HUES64 (cell line): ENCODE measurements at regions not wholly inside any gene's neighbourhood (a gene's known extent, or its start where the extent isn't known, plus 50 kb on each side); places are given as distances from the start of the nearest gene placed in this dataset.

ENCODE experiments used
- H3K27ac ChIP-seq: 2 replicates; pipeline ENCODE4 v1.7.0; 2013; ENCODE audit warnings: low read depth, low read length, inconsistent platforms
- H3K27me3 ChIP-seq: 2 replicates; pipeline ENCODE4 v1.6.1; 2013; ENCODE audit warnings: mild to moderate bottlenecking, low read length; ENCODE audit not compliant: insufficient read depth
- H3K36me3 ChIP-seq: 2 replicates; pipeline ENCODE4 v1.6.1; 2013; ENCODE audit warnings: mild to moderate bottlenecking, low read length; ENCODE audit not compliant: insufficient read depth
- H3K4me1 ChIP-seq: 2 replicates; pipeline ENCODE4 v1.6.1; 2013; ENCODE audit warnings: mild to moderate bottlenecking, low read length, moderate library complexity; ENCODE audit not compliant: insufficient read depth
- H3K4me3 ChIP-seq: 2 replicates; pipeline ENCODE4 v1.5.1; 2013; ENCODE audit warnings: mild to moderate bottlenecking, low read length, moderate library complexity
- H3K9ac ChIP-seq: 2 replicates; pipeline ENCODE4 v1.6.1; 2013; ENCODE audit warnings: mild to moderate bottlenecking, low read depth, low read length
- H3K9me3 ChIP-seq: 2 replicates; pipeline ENCODE4 v1.6.1; 2013; ENCODE audit warnings: low read depth, low read length; ENCODE audit not compliant: insufficient read depth
- WGBS: fragments of 150-250, 120-280 bp; methylation state at CpG from one replicate; pipeline ENCODE4 v1.1.7; 2013; ENCODE audit warnings: missing lambda C conversion rate; 5-methylcytosine and 5-hydroxymethylcytosine counted together

DNA sequence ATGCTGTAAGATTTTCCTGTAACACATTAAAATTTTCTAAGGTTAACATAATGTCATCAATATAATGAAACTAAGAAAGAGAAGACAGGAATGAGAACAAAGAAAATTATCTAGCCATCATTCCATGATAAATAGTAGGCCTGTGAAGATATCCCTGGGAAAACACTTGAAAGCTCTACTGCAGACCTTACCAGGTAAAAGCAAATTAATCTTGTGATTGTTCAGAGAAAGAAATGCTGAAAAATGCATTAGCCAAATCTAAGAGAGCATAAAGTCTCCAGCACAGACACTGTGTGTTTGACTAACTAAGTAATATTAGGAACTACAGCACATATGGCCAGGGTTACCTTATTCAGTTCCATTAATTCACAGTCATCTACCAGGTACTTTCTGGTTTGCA, 628.3 kb upstream of the GRAMD2B start:
- H3K9ac ChIP-seq, result no peak overlapping the region
- no peaks in the 10 kb centered on the region for H3K27me3 ChIP-seq
- H3K4me1 ChIP-seq, result no peaks in the 10 kb centered on the region
- no peaks in the 10 kb centered on the region for H3K9me3 ChIP-seq
- H3K27ac ChIP-seq, result no peak overlapping the region
- H3K36me3 ChIP-seq, result no peaks in the 10 kb centered on the region
- H3K4me3 ChIP-seq, result no peak overlapping the region

DNA sequence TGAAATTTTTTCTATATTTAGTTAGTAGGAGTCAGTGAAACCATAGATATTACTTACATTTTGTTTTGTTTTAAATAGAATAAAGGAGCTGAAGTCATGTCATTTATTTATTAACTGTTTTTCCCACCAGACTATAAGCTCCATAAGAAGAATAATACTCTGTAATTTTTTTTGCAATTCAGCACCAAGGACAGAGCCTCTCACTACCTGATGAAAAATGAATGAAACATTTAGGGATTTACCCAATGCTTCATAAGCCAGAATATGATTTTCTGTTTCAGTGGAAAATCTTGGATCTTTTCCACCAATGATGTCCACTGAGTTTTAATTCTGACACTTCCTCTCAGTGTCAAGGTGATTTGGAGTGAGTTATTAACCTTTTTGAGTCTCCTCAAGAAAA, 624.9 kb upstream of the GRAMD2B start:
- Histone ChIP-seq H3K4me3 (no peak overlapping the region), H3K4me1 (no peaks in the 10 kb centered on the region), H3K9me3 (no peaks in the 10 kb centered on the region)

DNA sequence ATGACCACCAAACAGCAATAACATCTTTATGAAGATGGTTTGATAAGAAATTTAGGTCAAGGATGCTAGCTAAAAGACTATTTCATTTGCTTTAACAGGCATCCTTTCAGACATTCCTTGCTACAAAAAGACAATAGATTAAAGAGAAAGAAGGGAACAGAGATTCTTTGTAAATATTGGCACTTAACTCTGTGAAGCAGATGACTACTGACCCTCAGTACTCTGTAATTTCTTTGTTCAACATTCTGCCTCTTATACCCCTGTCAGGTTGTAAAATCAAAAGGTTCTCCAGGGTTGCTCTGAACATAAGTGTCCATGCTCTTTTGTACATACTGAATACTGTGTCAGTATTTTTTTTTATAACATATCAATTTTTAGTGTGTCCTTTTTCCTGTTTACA, 610.6 kb upstream of the GRAMD2B start:
- no peak overlapping the region for H3K4me3 ChIP-seq
- H3K9me3 ChIP-seq, result no peaks in the 10 kb centered on the region
- H3K27me3 ChIP-seq, result no peaks in the 10 kb centered on the region
- H3K36me3 ChIP-seq, result no peaks in the 10 kb centered on the region
- no peak overlapping the region for H3K27ac ChIP-seq
- peaks cover 11% of the 10 kb centered on the region; the same call in 1 of the 2 replicates for H3K4me1 ChIP-seq
- no peak overlapping the region for H3K9ac ChIP-seq

More for the DNA sequence above, 624.9 kb upstream of the GRAMD2B start:
- Histone ChIP-seq H3K9ac (no peak overlapping the region), H3K27me3 (no peaks in the 10 kb centered on the region), H3K36me3 (no peaks in the 10 kb centered on the region), H3K27ac (no peak overlapping the region)

DNA sequence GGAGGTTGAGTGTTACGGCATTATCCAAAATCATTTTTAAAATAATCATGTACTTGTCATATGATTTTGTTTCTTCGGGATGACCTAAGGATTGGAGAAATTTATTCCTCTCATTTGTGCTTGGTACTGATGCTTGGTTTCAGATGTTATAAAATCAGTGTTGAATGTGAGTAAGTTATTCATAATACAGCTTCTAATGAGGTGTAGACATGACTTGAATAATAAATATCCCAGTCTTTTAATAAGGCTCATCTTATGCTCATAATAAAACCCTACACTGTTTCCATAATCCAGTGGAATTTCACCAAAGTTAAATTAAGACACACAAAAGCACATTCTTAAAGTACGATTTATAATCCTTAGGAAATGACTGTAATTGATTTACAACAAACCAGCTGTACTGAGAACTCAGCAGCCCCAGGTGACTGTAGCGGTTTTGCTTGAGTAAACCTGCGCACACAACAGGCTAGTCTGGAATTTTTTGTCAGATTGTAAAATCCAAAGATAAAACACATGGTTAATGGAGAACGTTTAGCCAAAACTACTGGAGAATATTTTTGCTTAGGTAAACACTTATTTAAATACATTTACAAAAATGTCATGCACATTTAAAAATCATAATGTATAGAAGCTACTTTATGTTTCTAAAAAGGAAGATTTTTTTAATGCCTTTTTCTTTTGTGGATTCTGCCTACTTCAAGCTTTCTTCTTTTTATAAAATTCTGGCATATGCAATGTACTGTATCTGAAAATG, 609.8 kb upstream of the GRAMD2B start:
- H3K9ac ChIP-seq, result no peak overlapping the region
- H3K27me3 ChIP-seq, result no peaks in the 10 kb centered on the region
- no peak overlapping the region for H3K27ac ChIP-seq
- H3K9me3 ChIP-seq, result no peaks in the 10 kb centered on the region
- H3K4me3 ChIP-seq, result no peak overlapping the region
- no peaks in the 10 kb centered on the region for H3K36me3 ChIP-seq
- WGBS, result 99% methylated on average over 4 of the region's 6 CpGs
- peaks cover 9% of the 10 kb centered on the region; the same call in 1 of the 2 replicates for H3K4me1 ChIP-seq

DNA sequence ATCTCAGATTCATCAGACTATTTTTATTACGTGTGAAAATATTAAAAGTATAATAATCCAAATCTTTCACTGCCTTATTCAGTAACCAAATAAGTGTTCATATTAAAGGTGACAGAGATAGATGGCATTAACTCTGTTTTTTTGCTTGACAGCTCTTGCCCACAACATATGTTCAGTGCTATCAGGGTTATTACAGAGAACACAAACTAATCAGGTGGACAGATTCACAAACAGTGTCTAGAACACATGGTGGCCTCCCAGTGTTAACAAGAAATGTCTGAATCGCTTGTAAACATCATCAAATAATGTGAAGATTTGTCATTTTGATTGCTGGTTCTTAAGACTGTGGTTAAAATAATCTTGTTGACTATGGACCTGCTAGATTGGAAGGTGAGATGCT, 609.1 kb upstream of the GRAMD2B start:
- H3K36me3 ChIP-seq, result no peaks in the 10 kb centered on the region
- no peak overlapping the region for H3K27ac ChIP-seq
- H3K4me3 ChIP-seq, result no peak overlapping the region
- H3K27me3 ChIP-seq, result no peaks in the 10 kb centered on the region
- 94% methylated on average over 1 of the region's 2 CpGs for whole genome bisulfite sequencing
- peaks cover 9% of the 10 kb centered on the region; the same call in 1 of the 2 replicates for H3K4me1 ChIP-seq
- H3K9me3 ChIP-seq, result no peaks in the 10 kb centered on the region
- H3K9ac ChIP-seq, result no peak overlapping the region

DNA sequence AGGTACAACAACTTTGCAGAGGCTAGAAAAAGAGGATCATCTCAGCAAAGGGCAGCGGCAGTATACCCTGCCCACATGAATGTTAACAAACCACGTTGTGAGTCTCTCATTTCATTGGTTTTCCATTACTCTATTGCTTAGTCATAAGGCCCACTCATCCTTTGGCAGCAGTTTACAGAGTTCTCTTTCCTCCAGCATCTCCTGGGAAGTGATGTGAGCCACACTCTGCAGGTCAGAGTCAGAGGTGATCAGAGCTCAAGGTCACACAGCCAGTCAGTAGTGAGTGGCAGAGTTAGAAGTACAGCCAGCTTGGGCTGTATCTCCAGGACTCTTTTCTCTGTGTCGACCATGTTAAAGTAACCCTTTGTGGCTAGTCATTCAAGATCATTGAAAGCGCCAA, 599.6 kb upstream of the GRAMD2B start:
- WGBS, result 90% methylated on average over 3 of the region's 4 CpGs

DNA sequence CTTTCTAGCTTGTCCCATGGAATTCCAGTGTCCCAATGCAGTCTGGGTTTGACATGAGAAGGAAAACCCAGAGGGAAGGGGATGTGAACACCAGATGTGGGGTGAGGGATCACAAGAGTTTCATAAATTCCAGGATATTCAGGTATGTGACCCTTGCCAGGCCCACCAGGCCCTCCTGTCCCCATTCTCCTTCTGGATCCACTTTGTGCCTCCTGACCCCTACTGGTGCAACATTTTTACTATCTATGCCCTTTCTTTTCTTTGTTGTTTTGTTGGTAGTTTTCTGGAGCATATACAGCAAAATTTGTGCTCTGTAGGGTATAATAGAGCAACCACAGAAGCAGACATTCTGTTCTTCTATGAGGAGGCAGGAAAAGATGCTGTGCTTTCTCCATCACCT, 597.0 kb upstream of the GRAMD2B start:
- Histone ChIP-seq H3K4me3 (no peak overlapping the region), H3K27me3 (no peaks in the 10 kb centered on the region), H3K4me1 (no peaks in the 10 kb centered on the region), H3K9me3 (0 out of 2 replicates have a peak, but pooled peaks cover 3% of the 10 kb centered on the region), H3K9ac (no peak overlapping the region), H3K27ac (no peak overlapping the region), H3K36me3 (no peaks in the 10 kb centered on the region)

More for the DNA sequence above, 599.6 kb upstream of the GRAMD2B start:
- Histone ChIP-seq H3K4me1 (no peaks in the 10 kb centered on the region), H3K36me3 (no peaks in the 10 kb centered on the region), H3K4me3 (no peak overlapping the region), H3K27ac (no peak overlapping the region), H3K9ac (no peak overlapping the region), H3K27me3 (no peaks in the 10 kb centered on the region), H3K9me3 (no peaks in the 10 kb centered on the region)

DNA sequence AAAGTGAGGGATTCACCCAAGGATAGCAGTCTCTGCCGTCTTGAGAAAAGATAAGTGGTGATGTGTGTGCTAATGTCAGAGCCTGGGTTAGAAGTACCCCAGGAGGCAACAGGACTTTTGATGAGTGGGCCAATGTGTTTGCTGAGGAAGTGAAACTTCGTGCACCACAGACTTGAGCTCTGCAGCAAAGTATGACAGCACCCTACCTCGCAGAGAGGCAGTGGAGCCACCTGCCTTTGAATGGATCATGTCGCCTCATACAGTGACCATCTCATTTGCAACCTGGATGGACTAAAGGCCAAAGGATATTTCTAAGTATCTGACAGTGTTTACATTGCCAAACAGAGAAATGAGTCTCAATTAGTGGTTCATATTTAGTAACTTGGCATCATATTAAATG, 593.9 kb upstream of the GRAMD2B start:
- Histone ChIP-seq H3K36me3 (no peaks in the 10 kb centered on the region), H3K9me3 (0 out of 2 replicates have a peak, but pooled peaks cover 5% of the 10 kb centered on the region), H3K4me3 (no peak overlapping the region), H3K27me3 (no peaks in the 10 kb centered on the region), H3K4me1 (peaks cover 4% of the 10 kb centered on the region; the same call in 1 of the 2 replicates), H3K9ac (no peak overlapping the region), H3K27ac (no peak overlapping the region)
- WGBS, result 86% methylated on average over 4 of the region's 4 CpGs

DNA sequence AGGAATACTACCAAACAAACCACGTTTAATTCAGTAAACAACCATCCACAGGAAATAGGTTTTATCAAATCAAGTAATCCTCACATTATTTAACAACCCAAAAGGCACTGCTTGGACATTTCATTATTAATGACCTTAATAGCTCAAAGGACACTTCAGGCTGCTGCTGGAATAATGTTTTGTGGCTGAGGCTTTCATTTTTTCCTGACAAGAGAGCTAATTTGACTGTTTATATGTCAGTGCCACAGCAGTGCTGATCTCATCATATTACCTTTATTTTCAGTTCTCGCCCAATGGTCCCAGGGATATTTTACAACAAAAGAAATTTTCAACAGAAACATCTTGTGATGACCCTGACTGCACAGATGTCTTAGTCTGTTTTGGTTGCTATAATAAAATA, 589.8 kb upstream of the GRAMD2B start:
- H3K9me3 ChIP-seq, result 0 out of 2 replicates have a peak, but pooled peaks cover 5% of the 10 kb centered on the region
- no peaks in the 10 kb centered on the region for H3K36me3 ChIP-seq
- no peaks in the 10 kb centered on the region for H3K27me3 ChIP-seq
- H3K27ac ChIP-seq, result no peak overlapping the region
- H3K9ac ChIP-seq, result no peak overlapping the region
- peaks cover 29% of the 10 kb centered on the region for H3K4me1 ChIP-seq
- 94% methylated on average over 2 of the region's 2 CpGs for WGBS
- H3K4me3 ChIP-seq, result no peak overlapping the region

DNA sequence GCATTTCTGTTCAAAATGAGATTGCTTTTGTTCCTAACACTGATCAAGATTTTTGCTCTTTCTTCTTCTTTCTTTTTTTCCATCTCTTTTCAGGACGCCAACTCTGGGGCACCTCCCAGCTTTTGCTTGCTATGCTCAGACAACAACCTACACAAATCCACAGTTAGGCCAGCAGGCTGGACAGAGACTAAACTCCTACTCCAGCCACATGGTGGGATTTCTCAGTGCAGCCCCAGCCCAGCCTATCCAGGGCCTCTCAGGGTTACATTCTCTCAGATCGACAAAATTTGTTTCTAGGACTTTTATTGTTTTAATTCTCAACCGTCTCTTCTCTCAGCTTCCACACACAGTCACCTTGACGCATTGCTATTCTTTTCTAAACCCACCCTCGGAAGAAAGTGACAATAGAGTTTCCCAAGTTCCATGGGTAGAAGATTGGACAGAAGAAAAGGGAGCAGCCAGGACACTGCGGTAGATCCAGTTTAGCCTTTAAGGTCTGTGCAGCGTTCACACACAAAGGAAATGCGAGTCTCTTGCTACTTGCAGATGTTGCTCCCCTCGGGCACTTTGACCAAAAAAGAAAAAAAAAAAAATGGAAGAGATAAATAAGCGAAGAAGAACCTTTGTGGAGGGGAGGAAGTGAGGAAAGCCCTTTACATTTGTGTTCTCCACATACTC, 588.6 kb upstream of the GRAMD2B start:
- Histone ChIP-seq H3K9ac (no peak overlapping the region), H3K27me3 (no peaks in the 10 kb centered on the region), H3K9me3 (0 out of 2 replicates have a peak, but pooled peaks cover 5% of the 10 kb centered on the region), H3K27ac (no peak overlapping the region), H3K36me3 (no peaks in the 10 kb centered on the region), H3K4me1 (peaks cover 29% of the 10 kb centered on the region), H3K4me3 (no peak overlapping the region)
- WGBS, result 83% methylated on average over 10 of the region's 10 CpGs

DNA sequence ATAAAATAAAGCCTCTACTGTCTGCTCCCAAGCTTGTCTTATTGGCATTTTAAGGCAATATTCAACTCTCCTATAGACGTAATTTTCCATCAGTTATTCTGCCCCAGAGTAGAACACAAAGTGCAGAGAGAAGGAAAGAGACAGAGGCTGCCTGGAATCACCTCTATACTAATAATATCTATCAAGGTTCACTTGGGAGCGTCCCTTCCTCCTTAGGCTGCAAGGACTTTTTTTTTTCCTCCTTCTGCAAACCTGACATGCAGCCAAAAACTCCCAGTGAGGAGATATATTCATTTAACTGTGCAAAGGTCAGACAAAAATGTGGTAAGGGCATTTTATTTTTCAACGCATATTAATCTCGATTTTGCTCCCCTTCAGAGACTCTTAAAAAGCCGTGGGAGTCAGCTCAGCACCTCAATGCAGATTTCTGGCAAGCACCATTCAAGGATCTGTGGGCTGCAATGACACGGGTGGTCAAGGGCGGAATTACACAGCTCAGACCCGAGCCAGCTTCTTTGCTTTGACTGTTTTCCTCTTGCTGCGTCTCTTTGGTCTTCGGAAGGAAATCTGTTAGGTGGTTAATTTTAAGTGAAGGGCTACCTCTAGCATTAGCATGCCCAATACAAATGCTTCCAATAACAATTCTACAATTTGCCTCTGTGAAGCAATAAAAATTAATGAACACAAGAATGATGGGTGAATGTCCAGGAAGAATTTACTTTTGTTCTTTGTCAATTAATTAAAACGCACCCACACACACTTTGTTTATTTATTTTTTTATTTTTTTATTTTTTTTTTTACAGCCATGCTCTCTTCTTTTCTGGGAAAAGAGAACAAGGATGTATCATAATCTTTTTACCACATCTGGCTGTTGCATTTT, 587.7 kb upstream of the GRAMD2B start:
- H3K27me3 ChIP-seq, result no peaks in the 10 kb centered on the region
- H3K36me3 ChIP-seq, result no peaks in the 10 kb centered on the region
- H3K9ac ChIP-seq, result no peak overlapping the region
- H3K4me3 ChIP-seq, result no peak overlapping the region
- H3K4me1 ChIP-seq, result peaks cover 29% of the 10 kb centered on the region
- 0 out of 2 replicates have a peak, but pooled peaks cover 5% of the 10 kb centered on the region for H3K9me3 ChIP-seq
- 44% methylated on average over 8 of the region's 11 CpGs for WGBS
- no peak overlapping the region; the same call in 1 of the 2 replicates for H3K27ac ChIP-seq
